Activated T-cell treated with anti-CD3 and anti-CD28 coated beads for 48 hours (primary cell): ENCODE measurements at regions not wholly inside any gene's neighbourhood (a gene's known extent, or its start where the extent isn't known, plus 50 kb on each side); places are given as distances from the start of the nearest gene placed in this dataset.
"Not testable (repeated sequence)": the region's sequence is repeated elsewhere in the genome, so short reads cannot be mapped to it uniquely, and the experiment has no call there.

ENCODE experiments used
- DNase-seq: peaks from one replicate; pipeline ENCODE4 v3.0.0-alpha.2; 2020; ENCODE audit warnings: low read depth

- no peak for DNase-seq
These were observed 90.4 kb upstream of the RBMS1 start for GRCh38 chr2:160583813-160584537.

GRCh38 chr2:160584972-160585494 lies 91.4 kb upstream of the RBMS1 start:
- DNase-seq: no peak

- no peak for DNase-seq
These were observed 97.1 kb upstream of the RBMS1 start for GRCh38 chr2:160590664-160591063.

GRCh38 chr2:160592401-160592800 lies 98.8 kb upstream of the RBMS1 start:
- DNase-seq: no peak

GRCh38 chr2:160592993-160593392 lies 99.4 kb upstream of the RBMS1 start:
- no peak for DNase-seq

GRCh38 chr2:160596441-160596840 lies 102.8 kb upstream of the RBMS1 start:
- DNase-seq: no peak

- DNase-seq: not testable (repeated sequence)
These were observed 106.8 kb upstream of the RBMS1 start for GRCh38 chr2:160600437-160600836.

GRCh38 chr2:160602073-160602472 lies 108.5 kb upstream of the RBMS1 start:
- DNase-seq: no peak

- no peak for DNase-seq
These were observed 110.3 kb upstream of the RBMS1 start for GRCh38 chr2:160603771-160604510.

GRCh38 chr2:160606341-160606740 lies 112.7 kb upstream of the RBMS1 start:
- no peak for DNase-seq

- DNase-seq: no peak
These were observed 115.0 kb upstream of the RBMS1 start for GRCh38 chr2:160608599-160608998.

- DNase-seq: no peak
These were observed 115.7 kb upstream of the RBMS1 start for GRCh38 chr2:160609346-160609745.

GRCh38 chr2:160610041-160610440 lies 116.4 kb upstream of the RBMS1 start:
- DNase-seq: no peak

- DNase-seq: no peak
These were observed 118.8 kb upstream of the RBMS1 start for GRCh38 chr2:160612266-160612856.

- no peak for DNase-seq
These were observed 120.0 kb upstream of the RBMS1 start for GRCh38 chr2:160613466-160614153.

GRCh38 chr2:160614391-160614790 lies 120.8 kb upstream of the RBMS1 start:
- DNase-seq: no peak

GRCh38 chr2:160615706-160616105 lies 122.1 kb upstream of the RBMS1 start:
- DNase-seq: no peak

- DNase-seq: no peak
These were observed 122.5 kb upstream of the RBMS1 start for GRCh38 chr2:160616149-160616548.

- DNase-seq: no peak
These were observed 128.1 kb upstream of the RBMS1 start for GRCh38 chr2:160621748-160622147.

GRCh38 chr2:160628020-160628637 lies 134.5 kb upstream of the RBMS1 start:
- not testable (repeated sequence) for DNase-seq

GRCh38 chr2:160628811-160629210 lies 135.2 kb upstream of the RBMS1 start:
- no peak for DNase-seq
